OCI-LY3 (cell line): ENCODE measurements at regions not wholly inside any gene's neighbourhood (a gene's known extent, or its start where the extent isn't known, plus 50 kb on each side); places are given as distances from the start of the nearest gene placed in this dataset.
"Not testable (repeated sequence)": the region's sequence is repeated elsewhere in the genome, so short reads cannot be mapped to it uniquely, and the experiment has no call there.

Experiments
- H2AFZ ChIP-seq: fragments of 200-600, 300-600 bp; shearing (Covaris generic); 2 replicates; pipeline ENCODE4 v1.6.0; 2014; ENCODE audit warnings: antibody characterized with exemption, low read depth, low read length
- H3K27ac ChIP-seq: fragments of 200-600, 300-600 bp; sonication (generic); 2 replicates; pipeline ENCODE4 v1.5.1; 2014; ENCODE audit warnings: mild to moderate bottlenecking, low read length, moderate library complexity, mixed read lengths
- H3K27me3 ChIP-seq: fragments of 200-600, 300-600 bp; sonication (generic); 2 replicates; pipeline ENCODE4 v1.6.1; 2014; ENCODE audit warnings: low read depth, low read length, mixed read lengths
- H3K36me3 ChIP-seq: fragments of 200-600, 300-600 bp; sonication (generic); replicated peaks from 2 replicates; pipeline ENCODE3; 2014; ENCODE audit warnings: low read depth, low read length, mixed read lengths
- H3K4me1 ChIP-seq: fragments of 300-600, 200-600 bp; sonication (generic); 2 replicates; pipeline ENCODE4 v1.6.1; 2014; ENCODE audit warnings: low read length, mixed read lengths
- H3K4me2 ChIP-seq: fragments of 200-600, 300-600 bp; sonication (generic); 2 replicates; pipeline ENCODE4 v1.6.1; 2014; ENCODE audit warnings: low read length, mixed read lengths
- H3K4me3 ChIP-seq: fragments of 300-600, 200-600 bp; sonication (generic); 2 replicates; pipeline ENCODE4 v1.5.1; 2014; ENCODE audit warnings: antibody characterized with exemption, mild to moderate bottlenecking, low read length, moderate library complexity
- H3K79me2 ChIP-seq: fragments of 300-600, 200-600 bp; shearing (Covaris generic); 2 replicates; pipeline ENCODE4 v1.6.1; 2014; ENCODE audit warnings: mild to moderate bottlenecking, low read length, mixed read lengths
- H3K9ac ChIP-seq: fragments of 300-600, 200-600 bp; shearing (Covaris generic); 2 replicates; pipeline ENCODE4 v1.6.0; 2014; ENCODE audit warnings: mild to moderate bottlenecking, low read length, moderate library complexity
- H3K9me3 ChIP-seq: fragments of 200-600, 300-600 bp; shearing (Covaris generic); 2 replicates; pipeline ENCODE4 v1.6.1; 2014; ENCODE audit warnings: low read length, mixed read lengths; ENCODE audit not compliant: insufficient read depth
- H4K20me1 ChIP-seq: fragments of 200-600, 300-600 bp; sonication (generic); 2 replicates; pipeline ENCODE4 v1.6.1; 2016; ENCODE audit warnings: low read length, mixed read lengths; ENCODE audit not compliant: insufficient read depth
- EZH2phosphoT487 ChIP-seq: fragments of 200-600 bp; shearing (Covaris generic); IDR thresholded peaks from 2 replicates; pipeline ENCODE4 v1.6.1; 2018; ENCODE audit warnings: antibody characterized with exemption, mixed run types, low read depth
- TF ChIP-seq, protein P1 (sequence below): fragments of 200-600, 300-600 bp; sonication (generic); IDR thresholded peaks from 2 replicates; pipeline ENCODE4 v1.5.1; 2014; ENCODE audit warnings: antibody characterized with exemption, low read length, low read depth

DNA sequence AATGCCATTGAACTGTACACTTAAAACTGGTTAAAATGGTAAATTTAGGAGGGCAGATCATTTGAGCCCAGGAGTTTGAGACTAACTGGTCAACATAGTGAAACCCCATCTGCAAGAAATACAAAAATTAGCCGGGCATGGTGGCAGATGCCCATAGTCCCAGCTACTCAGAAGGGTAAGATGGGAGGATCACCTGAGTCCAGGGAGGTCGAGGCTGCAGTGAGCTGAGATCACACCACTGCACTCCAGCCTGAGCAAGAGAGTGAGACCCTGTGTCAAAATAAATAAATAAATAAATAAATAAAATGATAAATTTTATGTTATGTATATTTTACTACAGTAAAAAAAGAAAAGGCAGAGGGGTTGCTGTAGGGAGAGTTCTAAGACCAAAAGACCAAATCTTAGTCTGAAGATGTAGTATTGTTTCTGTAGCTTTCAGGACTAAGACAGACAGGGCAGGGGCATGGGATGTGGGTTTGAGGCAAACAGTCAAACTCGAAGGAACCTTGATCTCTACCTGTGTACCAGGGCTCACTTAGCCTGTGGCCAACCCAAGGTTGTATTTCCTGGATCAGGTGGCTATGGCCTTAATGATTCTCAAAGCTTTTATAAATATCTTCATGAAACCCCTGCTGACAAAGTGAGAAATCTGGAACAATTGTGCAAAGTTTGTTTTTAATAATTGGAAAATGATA, 316.7 kb downstream of the CYRIA start:
- Histone ChIP-seq H2AFZ (no peak overlapping the region), H3K9me3 (no peaks in the 10 kb centered on the region), H3K4me3 (no peak overlapping the region), H3K27ac (no peak overlapping the region), H3K4me2 (no peak overlapping the region), H3K27me3 (no peaks in the 10 kb centered on the region), H3K9ac (no peak overlapping the region), H3K4me1 (peaks cover 6% of the 10 kb centered on the region), H3K36me3 (no peaks in the 10 kb centered on the region), H3K79me2 (no peaks in the 10 kb centered on the region), H4K20me1 (no peaks in the 10 kb centered on the region)
- TF ChIP-seq, protein P1, sequence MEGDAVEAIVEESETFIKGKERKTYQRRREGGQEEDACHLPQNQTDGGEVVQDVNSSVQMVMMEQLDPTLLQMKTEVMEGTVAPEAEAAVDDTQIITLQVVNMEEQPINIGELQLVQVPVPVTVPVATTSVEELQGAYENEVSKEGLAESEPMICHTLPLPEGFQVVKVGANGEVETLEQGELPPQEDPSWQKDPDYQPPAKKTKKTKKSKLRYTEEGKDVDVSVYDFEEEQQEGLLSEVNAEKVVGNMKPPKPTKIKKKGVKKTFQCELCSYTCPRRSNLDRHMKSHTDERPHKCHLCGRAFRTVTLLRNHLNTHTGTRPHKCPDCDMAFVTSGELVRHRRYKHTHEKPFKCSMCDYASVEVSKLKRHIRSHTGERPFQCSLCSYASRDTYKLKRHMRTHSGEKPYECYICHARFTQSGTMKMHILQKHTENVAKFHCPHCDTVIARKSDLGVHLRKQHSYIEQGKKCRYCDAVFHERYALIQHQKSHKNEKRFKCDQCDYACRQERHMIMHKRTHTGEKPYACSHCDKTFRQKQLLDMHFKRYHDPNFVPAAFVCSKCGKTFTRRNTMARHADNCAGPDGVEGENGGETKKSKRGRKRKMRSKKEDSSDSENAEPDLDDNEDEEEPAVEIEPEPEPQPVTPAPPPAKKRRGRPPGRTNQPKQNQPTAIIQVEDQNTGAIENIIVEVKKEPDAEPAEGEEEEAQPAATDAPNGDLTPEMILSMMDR = no peak
- TF ChIP-seq EZH2phosphoT487 = no peak

DNA sequence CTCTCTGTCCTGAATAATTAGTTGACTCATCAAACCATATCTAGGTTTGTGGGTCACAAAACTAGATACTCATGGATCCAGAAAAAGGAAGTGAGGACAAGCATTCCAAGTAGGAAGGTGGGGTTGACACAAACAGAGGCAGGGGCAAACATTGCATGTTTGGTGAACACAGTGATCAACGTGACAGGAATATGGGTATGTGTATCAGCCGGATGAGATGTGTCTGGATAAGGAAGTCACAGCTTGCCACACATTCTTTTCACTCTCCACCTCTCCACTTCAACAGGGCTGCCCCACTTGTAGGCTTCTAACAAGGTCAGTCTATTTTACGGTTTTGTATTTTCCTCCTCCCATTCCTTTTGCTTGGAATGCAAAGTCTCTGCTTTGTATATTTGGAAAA, 319.0 kb downstream of the CYRIA start:
- Histone ChIP-seq H3K4me1 (peaks cover 6% of the 10 kb centered on the region), H3K36me3 (no peaks in the 10 kb centered on the region), H3K79me2 (no peaks in the 10 kb centered on the region), H2AFZ (no peak overlapping the region), H3K4me2 (no peak overlapping the region), H3K4me3 (no peak overlapping the region), H3K9ac (no peak overlapping the region), H3K27ac (no peak overlapping the region), H3K27me3 (no peaks in the 10 kb centered on the region), H4K20me1 (no peaks in the 10 kb centered on the region), H3K9me3 (no peaks in the 10 kb centered on the region)
- no peak for TF ChIP-seq EZH2phosphoT487
- TF ChIP-seq, protein P1 = no peak

DNA sequence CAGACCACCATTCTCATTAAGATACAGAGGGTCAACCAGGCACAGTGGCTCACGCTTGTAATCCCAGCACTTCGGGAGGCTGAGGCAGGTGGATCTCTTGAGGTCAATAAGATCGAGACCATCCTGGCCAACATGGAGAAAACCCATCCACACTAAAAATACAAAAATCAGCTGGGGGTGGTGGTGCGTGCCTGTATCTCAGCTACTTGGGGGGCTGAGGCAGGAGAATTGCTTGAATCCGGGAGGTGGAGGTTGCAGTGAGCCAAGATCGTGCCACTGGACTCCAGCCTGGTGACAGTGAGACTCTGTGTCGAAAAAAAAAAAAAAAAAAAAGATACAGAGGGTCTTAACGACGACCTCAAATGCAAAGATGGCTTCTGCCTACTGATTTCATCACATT, 320.4 kb downstream of the CYRIA start:
- not testable (repeated sequence) for H3K4me1 ChIP-seq, H3K27ac ChIP-seq, H3K4me3 ChIP-seq, H3K36me3 ChIP-seq, H3K27me3 ChIP-seq, H3K79me2 ChIP-seq, H4K20me1 ChIP-seq, H3K4me2 ChIP-seq, H3K9me3 ChIP-seq, H3K9ac ChIP-seq, H2AFZ ChIP-seq

DNA sequence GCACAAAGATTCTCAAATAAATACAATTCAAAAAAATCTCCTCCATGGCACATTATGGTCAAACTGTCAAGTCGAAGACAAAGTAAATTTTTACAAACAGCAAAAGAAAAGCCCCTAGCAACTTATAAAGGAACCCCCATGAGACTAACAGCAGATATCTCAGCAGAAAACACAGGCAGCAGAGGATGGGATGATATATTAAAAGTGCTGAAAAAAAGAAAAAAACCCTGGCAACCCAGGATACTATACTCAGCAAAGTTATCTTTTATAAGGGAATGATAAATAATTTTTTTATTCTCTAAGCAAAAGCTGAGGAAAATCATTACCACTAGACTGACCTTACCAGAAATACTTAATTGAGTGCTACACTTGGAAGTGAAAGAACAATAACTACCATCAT, 326.4 kb downstream of the CYRIA start:
- H3K27ac ChIP-seq = no peak overlapping the region
- no peak overlapping the region for H3K4me3 ChIP-seq
- H4K20me1 ChIP-seq = no peaks in the 10 kb centered on the region
- TF ChIP-seq, protein P1 = no peak
- no peak for TF ChIP-seq EZH2phosphoT487
- H3K9ac ChIP-seq = no peak overlapping the region
- H3K9me3 ChIP-seq = peaks cover 3% of the 10 kb centered on the region; the same call in 1 of the 2 replicates
- no peaks in the 10 kb centered on the region for H3K4me1 ChIP-seq
- no peaks in the 10 kb centered on the region for H3K79me2 ChIP-seq
- no peak overlapping the region for H2AFZ ChIP-seq
- no peaks in the 10 kb centered on the region for H3K36me3 ChIP-seq
- H3K4me2 ChIP-seq = no peak overlapping the region
- peaks cover 4% of the 10 kb centered on the region; the same call in 1 of the 2 replicates for H3K27me3 ChIP-seq
